Kidney epithelial cell (primary cell): ENCODE measurements at regions not wholly inside any gene's neighbourhood (a gene's known extent, or its start where the extent isn't known, plus 50 kb on each side); places are given as distances from the start of the nearest gene placed in this dataset.

Source experiments
- DNase-seq: peaks from one replicate; pipeline ENCODE4 v3.0.0-alpha.2; 2010; ENCODE audit warnings: low read depth
- H3K27me3 ChIP-seq: 2 replicates; pipeline ENCODE4 v1.6.0; 2011; ENCODE audit warnings: low read length; ENCODE audit not compliant: control insufficient read depth, insufficient read depth
- H3K36me3 ChIP-seq: 2 replicates; pipeline ENCODE4 v1.5.1; 2011; ENCODE audit warnings: low read length; ENCODE audit not compliant: control insufficient read depth, insufficient read depth
- H3K4me3 ChIP-seq: 2 replicates; pipeline ENCODE4 v1.5.1; 2011; ENCODE audit warnings: low read depth, mild to moderate bottlenecking, control low read depth, low read length
- TF ChIP-seq, protein P1 (sequence below): IDR thresholded peaks from 2 replicates; pipeline ENCODE4 v1.5.1; 2011; ENCODE audit warnings: mild to moderate bottlenecking, moderate library complexity, low read length, control low read depth, inconsistent platforms; ENCODE audit not compliant: insufficient read depth, poor library complexity, severe bottlenecking

DNA sequence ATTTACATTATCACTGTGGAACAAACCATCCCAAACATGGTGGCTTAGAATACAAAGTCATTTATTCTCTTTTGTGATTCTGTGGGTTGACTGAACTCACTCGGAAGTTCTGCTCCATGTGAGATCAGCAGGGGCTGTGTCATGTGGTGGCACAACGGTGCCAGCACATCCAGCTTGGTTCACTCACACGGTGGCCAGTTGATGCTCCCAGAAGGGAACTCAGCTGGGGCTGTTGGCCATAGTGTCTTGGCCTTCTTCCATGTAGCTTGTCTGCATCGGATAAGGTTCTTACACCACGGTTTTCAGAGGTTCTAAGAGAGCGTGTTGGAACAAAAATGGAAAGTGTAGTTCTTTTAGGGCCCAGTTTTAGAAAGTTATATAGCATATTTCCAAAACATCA lies 312.7 kb downstream of the DMRT2 start:
- H3K4me3 ChIP-seq, result no peak overlapping the region
- TF ChIP-seq, protein P1, sequence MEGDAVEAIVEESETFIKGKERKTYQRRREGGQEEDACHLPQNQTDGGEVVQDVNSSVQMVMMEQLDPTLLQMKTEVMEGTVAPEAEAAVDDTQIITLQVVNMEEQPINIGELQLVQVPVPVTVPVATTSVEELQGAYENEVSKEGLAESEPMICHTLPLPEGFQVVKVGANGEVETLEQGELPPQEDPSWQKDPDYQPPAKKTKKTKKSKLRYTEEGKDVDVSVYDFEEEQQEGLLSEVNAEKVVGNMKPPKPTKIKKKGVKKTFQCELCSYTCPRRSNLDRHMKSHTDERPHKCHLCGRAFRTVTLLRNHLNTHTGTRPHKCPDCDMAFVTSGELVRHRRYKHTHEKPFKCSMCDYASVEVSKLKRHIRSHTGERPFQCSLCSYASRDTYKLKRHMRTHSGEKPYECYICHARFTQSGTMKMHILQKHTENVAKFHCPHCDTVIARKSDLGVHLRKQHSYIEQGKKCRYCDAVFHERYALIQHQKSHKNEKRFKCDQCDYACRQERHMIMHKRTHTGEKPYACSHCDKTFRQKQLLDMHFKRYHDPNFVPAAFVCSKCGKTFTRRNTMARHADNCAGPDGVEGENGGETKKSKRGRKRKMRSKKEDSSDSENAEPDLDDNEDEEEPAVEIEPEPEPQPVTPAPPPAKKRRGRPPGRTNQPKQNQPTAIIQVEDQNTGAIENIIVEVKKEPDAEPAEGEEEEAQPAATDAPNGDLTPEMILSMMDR, result no peak
- H3K36me3 ChIP-seq, result no peaks in the 10 kb centered on the region
- no peak for DNase-seq
- H3K27me3 ChIP-seq, result no peaks in the 10 kb centered on the region

DNA sequence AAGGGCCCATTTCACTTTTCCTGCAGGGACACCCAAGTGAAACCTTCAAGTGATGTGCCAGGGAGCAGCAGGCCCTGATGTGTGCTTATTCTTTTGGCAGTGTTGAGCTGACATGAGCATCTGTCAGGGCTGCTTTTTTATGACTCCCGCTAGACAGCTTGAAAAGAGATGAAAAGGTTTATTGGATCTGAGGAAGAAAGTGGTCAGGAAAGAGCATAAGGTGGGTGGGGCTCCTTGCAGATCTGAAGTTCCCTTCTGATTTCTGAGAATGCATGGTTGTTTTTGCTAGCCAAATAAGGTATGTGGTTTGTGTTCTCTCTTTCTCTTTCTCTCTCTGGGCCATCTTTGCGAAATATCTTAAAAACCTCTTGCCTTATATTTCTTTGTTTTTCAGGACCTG lies 316.1 kb downstream of the DMRT2 start:
- TF ChIP-seq, protein P1, result no peak
- DNase-seq, result no peak
- no peaks in the 10 kb centered on the region for H3K36me3 ChIP-seq
- H3K27me3 ChIP-seq, result no peaks in the 10 kb centered on the region
- no peak overlapping the region for H3K4me3 ChIP-seq

DNA sequence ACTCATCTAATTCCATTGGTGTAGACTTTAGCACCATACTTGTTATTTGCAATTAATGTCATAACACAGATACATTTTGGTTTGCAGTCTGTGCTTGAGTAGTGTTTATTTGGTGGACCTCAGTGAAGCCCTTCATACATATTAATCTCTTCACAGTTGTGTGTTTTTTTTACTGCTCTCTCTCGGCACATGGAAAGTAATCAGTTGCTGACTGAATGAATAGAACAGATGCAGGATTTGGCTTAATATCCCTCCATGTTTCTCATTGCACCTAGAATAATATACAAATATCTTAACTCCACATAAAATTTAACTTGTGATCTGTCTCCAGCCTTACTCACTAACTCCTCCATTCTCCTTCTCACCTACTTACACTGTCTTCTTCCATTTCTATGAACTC lies 319.1 kb downstream of the DMRT2 start:
- no peak for DNase-seq
- Histone ChIP-seq H3K36me3 (no peaks in the 10 kb centered on the region), H3K4me3 (no peak overlapping the region), H3K27me3 (no peaks in the 10 kb centered on the region)
- TF ChIP-seq, protein P1, result no peak

DNA sequence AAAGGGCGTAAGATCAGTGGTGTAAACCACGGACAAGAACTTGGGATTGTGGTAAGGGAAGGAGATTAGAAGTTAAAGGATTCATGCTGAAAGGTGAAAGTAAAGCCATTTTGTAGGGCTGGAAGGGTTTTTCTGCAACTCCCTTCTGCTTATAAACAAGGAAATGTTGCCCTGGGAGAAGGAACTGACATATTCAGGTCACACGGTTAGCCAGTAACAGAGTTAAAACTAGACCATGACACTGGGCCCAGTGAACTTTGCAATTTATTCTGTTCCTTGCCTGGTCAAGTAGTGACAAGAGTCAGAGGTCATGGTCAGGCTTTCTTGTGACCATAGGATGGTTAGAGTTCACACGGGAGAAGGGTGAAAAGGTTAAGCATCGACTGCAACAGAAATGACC lies 323.3 kb downstream of the DMRT2 start:
- Histone ChIP-seq H3K27me3 (no peaks in the 10 kb centered on the region), H3K36me3 (no peaks in the 10 kb centered on the region), H3K4me3 (no peak overlapping the region)
- TF ChIP-seq, protein P1, result no peak
- no peak for DNase-seq

DNA sequence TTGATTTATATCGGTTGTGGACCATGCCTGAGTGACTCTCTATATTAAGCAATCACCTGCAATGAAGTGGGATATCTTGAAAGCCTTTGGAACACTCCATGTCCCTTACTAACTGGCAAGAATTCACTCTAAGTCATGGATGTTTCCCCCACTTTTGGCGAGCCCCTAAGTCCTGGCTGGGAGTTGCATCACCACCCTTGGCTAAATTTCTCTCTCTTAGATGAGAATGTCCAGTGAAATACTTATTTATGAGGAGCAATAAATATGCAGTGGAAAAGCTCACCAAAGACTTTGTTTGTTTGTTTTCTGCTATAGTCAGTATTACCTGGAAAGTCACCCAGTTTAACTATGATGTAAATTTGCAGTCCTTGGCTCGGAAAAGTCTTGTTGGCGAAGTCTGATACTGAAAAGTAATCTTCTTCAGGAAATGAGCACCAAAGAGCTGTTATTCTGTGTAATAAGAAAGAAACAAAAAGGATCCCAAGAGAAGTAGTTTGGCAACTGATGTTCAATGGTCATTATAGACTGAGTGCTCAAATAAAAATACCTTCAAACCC lies 333.8 kb downstream of the DMRT2 start:
- H3K36me3 ChIP-seq, result no peaks in the 10 kb centered on the region
- H3K4me3 ChIP-seq, result no peak overlapping the region
- no peak for DNase-seq
- H3K27me3 ChIP-seq, result no peaks in the 10 kb centered on the region
- TF ChIP-seq, protein P1, result no peak

DNA sequence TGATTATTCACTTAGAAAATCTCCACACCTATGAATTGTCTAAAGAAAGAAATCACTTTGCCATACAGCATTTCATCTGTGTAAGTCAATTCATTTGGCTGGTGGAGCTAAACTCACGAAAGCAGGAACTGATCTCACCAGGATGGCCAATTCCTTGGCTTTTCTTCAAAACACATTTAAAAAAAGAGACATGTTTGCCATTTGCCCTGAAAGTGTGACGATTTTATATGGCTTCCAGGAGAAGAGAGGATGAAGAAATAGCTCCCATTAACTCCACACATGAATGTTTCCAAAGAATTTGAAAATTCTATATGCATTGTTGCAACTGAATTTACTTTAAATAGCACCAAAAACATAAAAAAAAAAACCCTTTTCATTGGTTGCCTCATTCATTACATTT lies 334.7 kb downstream of the DMRT2 start:
- TF ChIP-seq, protein P1, result no peak
- Histone ChIP-seq H3K4me3 (no peak overlapping the region), H3K36me3 (no peaks in the 10 kb centered on the region), H3K27me3 (no peaks in the 10 kb centered on the region)
- DNase-seq, result no peak
